ENCODE measurements at regions not wholly inside any gene's neighbourhood (a gene's known extent, or its start where the extent isn't known, plus 50 kb on each side); places are given as distances from the start of the nearest gene placed in this dataset.

DNA sequence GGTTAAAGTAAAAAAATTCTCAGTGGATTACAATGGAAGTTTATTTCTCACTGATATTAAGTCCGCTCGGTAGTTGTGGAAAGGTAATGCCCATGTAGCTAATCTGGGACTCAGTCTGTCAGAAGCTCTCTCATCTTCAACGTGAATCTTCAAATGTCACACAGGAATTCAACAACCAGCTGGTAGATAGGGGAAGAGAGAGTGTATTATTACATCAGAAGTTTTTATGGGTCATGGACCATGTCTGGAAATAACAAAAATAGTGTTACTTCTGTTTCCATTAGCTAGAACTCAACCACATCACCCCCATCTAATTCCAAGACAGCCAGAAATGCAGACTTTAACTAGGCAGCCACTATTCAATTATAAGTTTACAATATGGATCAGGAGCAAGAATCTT, 506.1 kb upstream of the HTR2C start:
- Histone ChIP-seq H3K9me3 (ENCODE audit: severe bottlenecking) (no peaks in the 10 kb centered on the region), H3K27ac (ENCODE audit: poor library complexity, severe bottlenecking) (no peak overlapping the region), H3K36me3 (ENCODE audit: low read depth) (no peaks in the 10 kb centered on the region), H3K4me1 (ENCODE audit: insufficient read depth, poor library complexity, severe bottlenecking) (no peaks in the 10 kb centered on the region), H3K4me3 (ENCODE audit: severe bottlenecking) (no peak overlapping the region), H3K27me3 (ENCODE audit: insufficient read depth, poor library complexity, severe bottlenecking) (no peaks in the 10 kb centered on the region)
- no peak for DNase-seq (ENCODE audit: low spot score)
- no peak for ATAC-seq (ENCODE audit: low read depth)
- TF ChIP-seq, protein P1, sequence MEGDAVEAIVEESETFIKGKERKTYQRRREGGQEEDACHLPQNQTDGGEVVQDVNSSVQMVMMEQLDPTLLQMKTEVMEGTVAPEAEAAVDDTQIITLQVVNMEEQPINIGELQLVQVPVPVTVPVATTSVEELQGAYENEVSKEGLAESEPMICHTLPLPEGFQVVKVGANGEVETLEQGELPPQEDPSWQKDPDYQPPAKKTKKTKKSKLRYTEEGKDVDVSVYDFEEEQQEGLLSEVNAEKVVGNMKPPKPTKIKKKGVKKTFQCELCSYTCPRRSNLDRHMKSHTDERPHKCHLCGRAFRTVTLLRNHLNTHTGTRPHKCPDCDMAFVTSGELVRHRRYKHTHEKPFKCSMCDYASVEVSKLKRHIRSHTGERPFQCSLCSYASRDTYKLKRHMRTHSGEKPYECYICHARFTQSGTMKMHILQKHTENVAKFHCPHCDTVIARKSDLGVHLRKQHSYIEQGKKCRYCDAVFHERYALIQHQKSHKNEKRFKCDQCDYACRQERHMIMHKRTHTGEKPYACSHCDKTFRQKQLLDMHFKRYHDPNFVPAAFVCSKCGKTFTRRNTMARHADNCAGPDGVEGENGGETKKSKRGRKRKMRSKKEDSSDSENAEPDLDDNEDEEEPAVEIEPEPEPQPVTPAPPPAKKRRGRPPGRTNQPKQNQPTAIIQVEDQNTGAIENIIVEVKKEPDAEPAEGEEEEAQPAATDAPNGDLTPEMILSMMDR (IDR thresholded peaks at IDR 0.05; ENCODE audit: poor library complexity, severe bottlenecking) = no peak

DNA sequence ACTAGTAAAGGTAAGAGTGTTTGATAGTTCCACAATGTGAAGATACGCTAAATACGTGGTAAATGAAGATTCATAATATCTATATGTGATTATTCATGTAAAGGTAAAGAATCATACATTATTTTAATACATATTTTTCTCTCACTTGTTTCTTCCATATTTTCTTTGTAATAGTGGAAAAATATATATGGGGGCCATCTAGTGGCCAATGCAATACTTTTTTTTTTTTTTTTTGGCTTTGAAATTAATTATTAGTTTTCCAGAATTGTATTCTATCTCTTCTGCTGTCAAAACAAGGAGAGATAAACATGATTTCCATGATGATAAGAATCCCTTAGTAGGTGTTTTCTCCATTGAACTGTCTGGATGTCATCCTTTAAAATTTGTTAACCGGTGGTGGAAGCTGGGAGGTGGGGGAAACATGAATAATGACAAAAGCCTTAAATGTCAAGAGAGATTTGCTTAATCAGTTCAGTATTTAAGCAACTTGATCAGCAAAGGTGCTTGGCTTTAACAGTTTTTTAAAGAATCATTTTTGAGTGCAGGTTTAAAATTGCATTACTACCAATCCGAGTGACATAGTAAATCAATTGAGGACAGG, 508.7 kb upstream of the HTR2C start:
- TF ChIP-seq, protein P1 (IDR thresholded peaks at IDR 0.05; ENCODE audit: poor library complexity, severe bottlenecking) = peak; percentile 45
- no peak overlapping the region for H3K4me3 ChIP-seq (ENCODE audit: severe bottlenecking)
- H3K36me3 ChIP-seq (ENCODE audit: low read depth) = no peaks in the 10 kb centered on the region
- no peaks in the 10 kb centered on the region for H3K9me3 ChIP-seq (ENCODE audit: severe bottlenecking)
- ATAC-seq (ENCODE audit: low read depth) = no peak
- no peaks in the 10 kb centered on the region for H3K4me1 ChIP-seq (ENCODE audit: insufficient read depth, poor library complexity, severe bottlenecking)
- H3K27me3 ChIP-seq (ENCODE audit: insufficient read depth, poor library complexity, severe bottlenecking) = no peaks in the 10 kb centered on the region
- no peak overlapping the region for H3K27ac ChIP-seq (ENCODE audit: poor library complexity, severe bottlenecking)
- no peak for DNase-seq (ENCODE audit: low spot score)

DNA sequence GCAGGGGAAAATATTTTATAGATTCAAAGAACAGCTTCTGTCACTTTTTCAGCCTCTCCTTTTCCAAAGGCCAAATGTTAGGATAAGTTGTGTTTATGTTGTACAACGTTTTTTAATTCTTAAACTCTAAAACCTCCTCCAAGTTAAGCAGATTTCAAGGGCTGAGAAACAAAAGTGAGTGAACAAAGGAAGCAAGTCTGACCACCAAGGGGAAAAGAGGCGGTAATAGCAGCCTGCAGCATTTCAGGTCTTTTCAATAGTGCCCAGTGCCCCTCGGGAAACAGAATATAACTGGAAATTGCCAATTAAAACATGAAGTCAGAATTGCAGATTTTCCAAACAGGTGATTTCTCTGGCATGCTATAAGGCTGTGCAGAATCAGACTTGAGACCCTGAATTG, 510.0 kb upstream of the HTR2C start:
- H3K9me3 ChIP-seq (ENCODE audit: severe bottlenecking) = no peaks in the 10 kb centered on the region
- no peaks in the 10 kb centered on the region for H3K27me3 ChIP-seq (ENCODE audit: insufficient read depth, poor library complexity, severe bottlenecking)
- TF ChIP-seq, protein P1 (IDR thresholded peaks at IDR 0.05; ENCODE audit: poor library complexity, severe bottlenecking) = no peak
- DNase-seq (ENCODE audit: low spot score) (no peak), ATAC-seq (ENCODE audit: low read depth) (no peak)
- H3K4me1 ChIP-seq (ENCODE audit: insufficient read depth, poor library complexity, severe bottlenecking) = no peaks in the 10 kb centered on the region
- H3K4me3 ChIP-seq (ENCODE audit: severe bottlenecking) = no peak overlapping the region
- no peaks in the 10 kb centered on the region for H3K36me3 ChIP-seq (ENCODE audit: low read depth)
- H3K27ac ChIP-seq (ENCODE audit: poor library complexity, severe bottlenecking) = no peak overlapping the region

DNA sequence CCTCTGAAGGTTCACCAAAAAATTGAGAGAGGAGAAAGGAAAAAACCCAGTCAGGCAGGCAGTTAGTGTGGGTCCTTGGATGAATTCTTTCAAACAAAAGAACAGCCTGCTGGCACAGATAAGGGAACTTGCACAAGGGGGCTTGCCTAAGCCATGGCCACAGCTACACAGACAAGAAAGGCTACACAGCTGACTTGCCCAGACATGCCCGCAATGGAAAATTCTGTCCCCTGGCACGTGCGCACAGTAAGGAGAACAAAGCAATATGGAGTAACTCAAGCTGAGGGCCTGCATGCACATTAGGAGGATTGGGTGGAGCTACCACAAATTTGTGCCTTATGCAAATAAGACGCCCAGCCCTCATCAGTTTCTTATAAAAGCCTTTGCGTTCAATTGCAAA, 512.5 kb upstream of the HTR2C start:
- no peaks in the 10 kb centered on the region for H3K4me1 ChIP-seq (ENCODE audit: insufficient read depth, poor library complexity, severe bottlenecking)
- ATAC-seq (ENCODE audit: low read depth) (no peak), DNase-seq (ENCODE audit: low spot score) (no peak)
- H3K27ac ChIP-seq (ENCODE audit: poor library complexity, severe bottlenecking) = no peak overlapping the region
- H3K9me3 ChIP-seq (ENCODE audit: severe bottlenecking) = no peaks in the 10 kb centered on the region
- no peaks in the 10 kb centered on the region for H3K36me3 ChIP-seq (ENCODE audit: low read depth)
- TF ChIP-seq, protein P1 (IDR thresholded peaks at IDR 0.05; ENCODE audit: poor library complexity, severe bottlenecking) = no peak
- H3K4me3 ChIP-seq (ENCODE audit: severe bottlenecking) = no peak overlapping the region
- H3K27me3 ChIP-seq (ENCODE audit: insufficient read depth, poor library complexity, severe bottlenecking) = no peaks in the 10 kb centered on the region

DNA sequence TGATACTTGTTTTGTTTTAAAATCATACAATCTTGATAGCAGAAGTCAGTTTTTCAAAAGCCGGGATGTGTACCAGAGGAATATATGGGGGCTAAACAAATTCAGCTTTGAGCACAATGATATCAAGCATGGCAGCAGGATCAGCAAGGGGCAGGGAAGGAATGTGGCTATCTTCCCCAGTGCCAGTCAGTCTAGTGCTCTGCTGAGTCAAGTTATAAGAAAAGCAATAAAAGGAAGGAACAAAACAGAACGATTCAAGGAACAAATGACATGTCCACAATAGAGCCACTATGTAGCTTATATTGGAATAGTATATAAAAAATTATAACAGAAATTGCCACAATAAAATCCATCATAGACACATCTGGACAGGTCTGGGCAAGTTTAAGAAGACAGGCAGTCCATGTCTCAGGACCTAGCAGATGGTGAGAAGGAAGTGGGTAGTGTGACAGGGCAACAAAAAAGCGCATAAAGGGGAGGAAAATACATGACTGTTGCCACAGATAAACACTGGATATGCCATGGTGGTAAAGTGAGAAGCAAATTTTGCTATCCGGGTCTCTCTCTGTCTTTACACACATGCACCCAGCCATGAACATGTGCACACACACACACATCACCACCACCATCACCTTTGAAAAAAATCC, 518.2 kb upstream of the HTR2C start:
- Histone ChIP-seq H3K9me3 (ENCODE audit: severe bottlenecking) (no peaks in the 10 kb centered on the region), H3K27ac (ENCODE audit: poor library complexity, severe bottlenecking) (no peak overlapping the region), H3K27me3 (ENCODE audit: insufficient read depth, poor library complexity, severe bottlenecking) (no peaks in the 10 kb centered on the region), H3K4me3 (ENCODE audit: severe bottlenecking) (no peak overlapping the region), H3K36me3 (ENCODE audit: low read depth) (no peaks in the 10 kb centered on the region), H3K4me1 (ENCODE audit: insufficient read depth, poor library complexity, severe bottlenecking) (no peaks in the 10 kb centered on the region)
- ATAC-seq (ENCODE audit: low read depth) (no peak), DNase-seq (ENCODE audit: low spot score) (no peak)
- TF ChIP-seq, protein P1 (IDR thresholded peaks at IDR 0.05; ENCODE audit: poor library complexity, severe bottlenecking) = no peak

All from RWPE2 (cell line).